Mammary epithelial cell (primary cell): ENCODE measurements at regions not wholly inside any gene's neighbourhood (a gene's known extent, or its start where the extent isn't known, plus 50 kb on each side); places are given as distances from the start of the nearest gene placed in this dataset.

Source experiments
- EZH2 ChIP-seq: IDR thresholded peaks from 2 replicates; pipeline ENCODE4 v1.6.1; 2012; ENCODE audit warnings: low read length, inconsistent platforms, borderline replicate concordance
- TF ChIP-seq, protein P1 (sequence below), 2 donors: IDR thresholded peaks in 1 of 2; conservative IDR thresholded peaks in 1 of 2; 2 replicates each; pipeline ENCODE4 v1.5.1; 2011 to 2012; ENCODE audit warnings: inconsistent platforms in 2 of 2, low read length in 2 of 2, mild to moderate bottlenecking in 2 of 2, control low read depth in 1 of 2, low read depth in 1 of 2; ENCODE audit not compliant: insufficient read depth in 1 of 2; ENCODE audit errors: extremely low read depth in 1 of 2

DNA sequence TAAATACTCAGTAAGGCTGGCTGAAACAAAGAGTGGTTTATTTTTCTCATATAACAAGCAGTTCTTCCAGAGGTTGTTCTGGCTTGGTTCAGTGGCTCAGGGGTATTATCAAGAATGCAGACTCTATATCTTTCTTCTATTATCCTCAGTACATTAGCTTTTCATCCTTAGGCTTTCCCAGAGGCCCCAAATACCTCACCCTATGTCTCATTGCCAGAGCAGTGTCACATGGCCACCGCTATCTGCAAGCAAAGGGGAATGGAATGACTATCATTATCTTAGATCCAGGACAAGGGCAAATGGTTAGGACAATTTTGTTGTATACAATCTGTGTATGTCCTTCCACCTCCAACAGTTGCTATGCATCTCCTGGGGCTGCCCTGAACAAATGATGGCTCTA lies 69.0 kb upstream of the SNX2 start:
- TF ChIP-seq, protein P1, sequence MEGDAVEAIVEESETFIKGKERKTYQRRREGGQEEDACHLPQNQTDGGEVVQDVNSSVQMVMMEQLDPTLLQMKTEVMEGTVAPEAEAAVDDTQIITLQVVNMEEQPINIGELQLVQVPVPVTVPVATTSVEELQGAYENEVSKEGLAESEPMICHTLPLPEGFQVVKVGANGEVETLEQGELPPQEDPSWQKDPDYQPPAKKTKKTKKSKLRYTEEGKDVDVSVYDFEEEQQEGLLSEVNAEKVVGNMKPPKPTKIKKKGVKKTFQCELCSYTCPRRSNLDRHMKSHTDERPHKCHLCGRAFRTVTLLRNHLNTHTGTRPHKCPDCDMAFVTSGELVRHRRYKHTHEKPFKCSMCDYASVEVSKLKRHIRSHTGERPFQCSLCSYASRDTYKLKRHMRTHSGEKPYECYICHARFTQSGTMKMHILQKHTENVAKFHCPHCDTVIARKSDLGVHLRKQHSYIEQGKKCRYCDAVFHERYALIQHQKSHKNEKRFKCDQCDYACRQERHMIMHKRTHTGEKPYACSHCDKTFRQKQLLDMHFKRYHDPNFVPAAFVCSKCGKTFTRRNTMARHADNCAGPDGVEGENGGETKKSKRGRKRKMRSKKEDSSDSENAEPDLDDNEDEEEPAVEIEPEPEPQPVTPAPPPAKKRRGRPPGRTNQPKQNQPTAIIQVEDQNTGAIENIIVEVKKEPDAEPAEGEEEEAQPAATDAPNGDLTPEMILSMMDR (conservative IDR thresholded peaks at IDR 0.05 in 1 of 2, IDR thresholded peaks at IDR 0.05 in 1 of 2; ENCODE audit: extremely low read depth in 1 of 2, insufficient read depth in 1 of 2, low read depth in 1 of 2, low read length in 2 of 2), result no peak
- no peak for TF ChIP-seq EZH2
